ENCODE measurements at regions not wholly inside any gene's neighbourhood (a gene's known extent, or its start where the extent isn't known, plus 50 kb on each side); places are given as distances from the start of the nearest gene placed in this dataset.

DNA sequence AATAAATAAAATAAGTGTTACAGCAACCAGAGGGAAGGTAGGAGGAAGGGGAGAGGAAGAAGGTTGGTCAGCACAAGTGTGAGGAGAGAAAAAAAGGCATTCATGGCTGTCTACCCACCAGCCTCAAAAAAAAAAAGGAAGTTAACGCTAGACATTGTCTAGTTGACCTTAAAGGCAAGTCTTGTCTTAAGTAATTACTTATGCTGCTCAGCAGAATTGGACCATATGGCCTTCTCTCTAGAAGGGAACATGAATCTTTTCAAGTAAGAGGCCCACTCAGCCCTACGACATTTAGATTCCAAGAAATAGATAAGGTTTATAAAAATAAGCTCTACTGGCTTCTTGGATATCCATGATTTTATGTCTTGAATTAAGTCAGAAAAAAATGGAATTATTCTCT lies 172.7 kb downstream of the ETNK1 start:
- H3K27ac ChIP-seq, result no peak overlapping the region
- no peak for TF ChIP-seq CTCF (conservative IDR thresholded peaks at IDR 0.05)

- TF ChIP-seq CTCF (conservative IDR thresholded peaks at IDR 0.05), result no peak
- H3K27ac ChIP-seq, result no peak overlapping the region
These were observed 173.1 kb downstream of the ETNK1 start for GRCh38 chr12:22798116-22798515.

- H3K27ac ChIP-seq, result no peak overlapping the region
- TF ChIP-seq CTCF (conservative IDR thresholded peaks at IDR 0.05), result no peak
These were observed 174.5 kb downstream of the ETNK1 start for GRCh38 chr12:22799503-22799902.

DNA sequence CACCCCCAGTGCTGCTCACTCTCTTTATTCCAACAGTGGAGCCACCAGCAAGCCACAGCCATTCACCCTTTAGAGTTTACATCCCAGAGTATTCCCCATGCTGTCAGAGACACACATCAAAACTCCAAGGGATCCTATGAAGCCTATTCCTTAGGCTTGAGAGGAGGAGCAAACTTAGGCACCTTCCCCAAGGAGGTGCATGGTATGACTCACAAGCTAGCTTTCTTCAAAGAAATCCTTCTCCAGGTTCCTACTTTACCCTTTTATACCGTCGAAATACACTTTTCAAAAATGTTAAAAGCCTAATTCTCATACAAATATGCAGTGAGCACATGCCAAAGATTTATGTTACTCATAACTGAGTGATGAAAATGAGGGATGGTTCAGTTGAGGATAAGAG lies 175.4 kb downstream of the ETNK1 start:
- no peak for TF ChIP-seq CTCF (conservative IDR thresholded peaks at IDR 0.05)
- H3K27ac ChIP-seq, result no peak overlapping the region

DNA sequence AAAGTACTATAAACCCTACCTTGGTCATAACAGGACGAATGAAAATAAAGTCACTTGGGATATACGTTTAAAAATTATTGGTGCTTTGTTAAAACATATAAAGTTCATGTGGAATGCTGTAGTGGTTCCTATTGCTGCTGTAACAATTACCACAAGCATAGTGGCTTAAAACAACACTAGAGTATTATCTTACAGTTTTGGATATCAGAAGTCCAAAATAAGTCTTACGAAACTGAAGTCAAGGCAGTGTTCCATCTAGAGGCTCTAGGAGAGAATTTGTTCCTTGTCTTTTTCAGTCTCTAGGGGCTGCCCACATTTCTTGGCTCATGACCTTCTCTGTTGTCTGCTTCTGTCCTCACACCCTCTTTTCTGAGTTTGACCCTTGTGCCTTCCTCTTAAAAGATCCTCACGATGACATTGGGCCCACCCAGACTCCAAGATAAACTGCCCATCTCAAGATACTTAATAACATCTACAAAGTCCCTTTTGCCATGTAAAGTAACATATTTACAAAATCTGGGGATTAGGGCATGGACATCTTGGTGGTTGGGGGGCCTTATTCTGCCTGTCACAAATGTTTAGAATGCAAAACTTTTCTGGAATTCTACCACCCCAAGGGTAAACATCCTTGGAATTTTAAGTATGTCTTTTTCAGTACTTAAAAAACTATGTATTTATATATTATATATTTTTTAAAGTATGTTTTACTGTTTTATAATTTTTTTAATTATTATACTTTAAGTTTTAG lies 178.1 kb downstream of the ETNK1 start:
- no peak overlapping the region for H3K27ac ChIP-seq
- TF ChIP-seq CTCF (conservative IDR thresholded peaks at IDR 0.05), result no peak

- no peak overlapping the region for H3K27ac ChIP-seq
- no peak; the same call in 1 of the 2 replicates for TF ChIP-seq CTCF (conservative IDR thresholded peaks at IDR 0.05)
These were observed 178.8 kb downstream of the ETNK1 start for GRCh38 chr12:22803725-22804124.

GRCh38 chr12:22808860-22809259 lies 183.9 kb downstream of the ETNK1 start:
- no peak overlapping the region for H3K27ac ChIP-seq
- no peak for TF ChIP-seq CTCF (conservative IDR thresholded peaks at IDR 0.05)

All from VCaP (cell line).